ENCODE measurements at regions not wholly inside any gene's neighbourhood (a gene's known extent, or its start where the extent isn't known, plus 50 kb on each side); places are given as distances from the start of the nearest gene placed in this dataset.
"Not testable (repeated sequence)": the region's sequence is repeated elsewhere in the genome, so short reads cannot be mapped to it uniquely, and the experiment has no call there.

- DNase-seq: no peak
Measured at GRCh38 chr21:32886339-32886738, 114.8 kb upstream of the PAXBP1 start.

DNA sequence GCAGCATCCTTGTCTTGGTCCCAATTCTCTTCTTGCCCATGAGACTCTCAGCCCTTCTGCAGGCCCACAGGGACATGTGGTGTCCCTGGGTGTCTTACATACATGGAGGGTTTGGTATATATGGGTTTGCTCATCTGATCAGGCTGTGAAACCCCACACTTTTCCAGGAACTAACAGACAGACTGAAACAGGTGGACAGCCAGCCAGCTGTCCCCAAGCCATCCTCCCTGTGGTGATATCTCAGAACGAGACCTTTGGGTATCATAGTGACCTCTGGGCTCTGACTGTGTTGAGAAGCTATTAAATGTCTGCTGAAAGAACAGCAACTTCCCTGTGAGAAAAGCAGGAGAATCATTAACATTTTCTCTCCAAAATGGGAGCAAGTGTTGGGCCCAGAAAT is 115.5 kb upstream of the PAXBP1 start:
- no peak for DNase-seq

DNA sequence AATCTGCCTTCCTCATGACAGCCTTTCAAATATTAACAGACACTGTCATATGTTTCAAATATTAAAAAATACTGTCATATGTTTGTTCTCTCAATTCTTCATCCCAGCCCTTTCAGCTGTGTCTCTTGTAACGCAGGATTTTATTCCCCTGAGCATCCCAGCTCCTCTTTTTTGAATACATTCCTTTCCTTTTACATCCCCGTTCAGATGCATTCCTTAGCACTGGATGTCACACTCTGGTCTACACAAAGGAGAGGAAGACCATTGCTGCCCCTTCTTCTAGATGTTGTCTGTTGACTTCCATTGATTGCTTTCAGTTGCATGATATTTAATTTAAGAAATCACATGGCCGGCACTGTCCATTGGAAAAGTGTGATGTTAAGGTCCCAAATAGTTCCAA is 117.4 kb upstream of the PAXBP1 start:
- no peak for DNase-seq

- no peak for DNase-seq
Measured at GRCh38 chr21:32889596-32889995, 118.0 kb upstream of the PAXBP1 start.

DNA sequence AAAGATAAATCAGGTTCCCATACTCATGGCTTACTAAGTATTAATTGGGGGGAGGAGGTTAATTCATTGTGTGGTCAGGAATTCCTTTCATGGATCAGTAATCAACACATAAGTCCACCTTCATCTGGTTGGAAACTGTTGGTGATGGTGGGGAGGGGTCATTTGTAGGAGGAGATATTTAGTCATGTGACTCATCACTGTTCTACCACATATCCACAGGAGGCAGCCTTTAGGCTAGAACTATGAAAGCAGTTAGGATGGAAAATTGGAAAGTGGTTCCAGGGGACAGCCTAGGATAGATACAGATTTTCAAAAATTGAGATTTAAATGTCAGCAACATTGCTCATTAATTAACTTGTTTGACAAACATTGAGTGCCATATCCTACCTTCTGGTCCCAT is 122.8 kb upstream of the PAXBP1 start:
- no peak for DNase-seq

DNA sequence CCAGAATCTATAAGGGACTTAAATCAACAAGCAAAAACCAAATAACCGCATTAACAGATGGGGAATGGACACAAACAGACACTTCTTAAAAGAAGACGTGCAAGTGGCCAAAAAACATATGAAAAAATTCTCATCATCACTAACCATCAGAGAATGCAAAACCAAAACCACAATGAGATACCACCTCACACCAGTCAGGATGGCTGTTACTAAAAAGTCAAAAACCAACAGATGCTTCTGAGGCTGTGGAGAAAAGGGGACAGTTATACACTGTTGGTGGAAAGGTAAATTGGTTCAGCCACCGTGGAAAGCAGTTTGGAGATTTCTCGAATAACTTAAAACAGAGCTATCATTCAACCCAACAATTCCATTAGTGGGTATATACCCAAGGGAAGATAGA is 124.9 kb upstream of the OLIG2 start:
- DNase-seq: no peak

- DNase-seq: no peak
Measured at GRCh38 chr21:32907521-32907920, 118.2 kb upstream of the OLIG2 start.

- no peak for DNase-seq
Measured at GRCh38 chr21:32908534-32908933, 117.2 kb upstream of the OLIG2 start.

- DNase-seq: no peak
Measured at GRCh38 chr21:32909393-32909792, 116.3 kb upstream of the OLIG2 start.

DNA sequence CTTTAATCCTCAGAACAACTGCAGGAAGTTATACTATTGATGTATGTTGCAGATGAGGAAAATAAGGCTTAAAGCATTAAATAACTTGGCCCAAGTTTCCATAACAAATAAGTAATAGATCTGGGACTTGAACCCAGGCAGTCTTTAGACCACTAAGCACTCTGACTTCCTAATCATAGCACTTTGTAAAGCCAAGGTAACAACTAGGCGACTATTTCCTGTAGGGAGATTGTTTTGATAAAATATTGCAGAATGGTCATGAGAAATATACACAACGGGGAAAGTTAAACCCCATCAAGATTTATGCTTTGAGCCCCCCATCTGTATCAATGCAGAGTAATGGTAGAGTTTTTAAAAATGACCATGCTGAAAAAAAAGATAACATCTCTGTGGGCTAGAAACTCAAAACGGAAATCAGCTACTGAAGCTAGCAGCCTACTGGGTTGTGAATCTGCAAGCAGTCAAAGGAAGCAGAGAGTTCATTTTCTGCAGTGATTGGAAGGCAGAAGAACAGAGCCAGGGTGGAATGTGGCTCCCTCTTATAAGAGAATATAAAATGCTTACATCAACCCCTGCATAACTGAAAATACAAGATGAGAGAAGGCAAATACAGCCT is 111.2 kb upstream of the OLIG2 start:
- no peak for DNase-seq

GRCh38 chr21:32915099-32915498 is 110.6 kb upstream of the OLIG2 start:
- DNase-seq: no peak

GRCh38 chr21:32916088-32916487 is 109.6 kb upstream of the OLIG2 start:
- DNase-seq: no peak

GRCh38 chr21:32916522-32917099 is 109.1 kb upstream of the OLIG2 start:
- DNase-seq: no peak

DNA sequence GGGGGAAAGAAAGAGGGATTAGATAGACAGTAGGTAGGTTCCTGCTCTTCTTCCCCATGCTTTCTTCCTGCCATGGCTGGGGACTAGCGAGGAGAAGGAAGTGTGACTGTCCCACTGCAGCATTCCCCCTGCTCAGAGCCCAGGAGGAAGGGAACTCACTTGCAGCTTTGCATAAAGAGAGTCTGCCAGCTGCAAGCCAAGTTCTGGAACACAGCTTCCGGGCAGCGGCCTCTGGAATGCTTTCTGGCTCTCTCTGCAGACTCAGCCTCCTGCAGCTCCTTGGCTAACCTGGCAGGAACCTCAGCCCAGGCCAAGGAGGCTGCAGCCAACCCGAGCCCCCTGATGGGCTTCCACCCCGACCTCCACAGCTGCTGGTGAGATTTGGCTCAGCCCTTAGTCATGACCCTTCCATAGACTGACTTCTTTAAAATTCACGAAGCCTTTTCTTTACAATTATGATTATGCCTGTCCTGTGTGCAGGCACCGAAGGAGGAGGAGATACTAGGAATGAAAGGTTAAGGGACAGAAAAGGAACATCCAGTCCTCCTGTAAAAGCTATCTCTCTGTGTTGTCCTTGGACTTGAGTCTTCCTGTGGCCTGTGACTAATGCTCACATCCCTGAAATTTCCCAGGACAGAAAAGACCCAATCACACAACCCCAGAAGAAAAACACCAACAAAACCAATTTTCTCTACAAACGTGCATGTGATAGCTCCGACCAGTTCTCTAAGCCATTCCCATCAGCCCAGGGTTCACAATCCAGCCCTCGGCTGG is 108.2 kb upstream of the OLIG2 start:
- DNase-seq: no peak

DNA sequence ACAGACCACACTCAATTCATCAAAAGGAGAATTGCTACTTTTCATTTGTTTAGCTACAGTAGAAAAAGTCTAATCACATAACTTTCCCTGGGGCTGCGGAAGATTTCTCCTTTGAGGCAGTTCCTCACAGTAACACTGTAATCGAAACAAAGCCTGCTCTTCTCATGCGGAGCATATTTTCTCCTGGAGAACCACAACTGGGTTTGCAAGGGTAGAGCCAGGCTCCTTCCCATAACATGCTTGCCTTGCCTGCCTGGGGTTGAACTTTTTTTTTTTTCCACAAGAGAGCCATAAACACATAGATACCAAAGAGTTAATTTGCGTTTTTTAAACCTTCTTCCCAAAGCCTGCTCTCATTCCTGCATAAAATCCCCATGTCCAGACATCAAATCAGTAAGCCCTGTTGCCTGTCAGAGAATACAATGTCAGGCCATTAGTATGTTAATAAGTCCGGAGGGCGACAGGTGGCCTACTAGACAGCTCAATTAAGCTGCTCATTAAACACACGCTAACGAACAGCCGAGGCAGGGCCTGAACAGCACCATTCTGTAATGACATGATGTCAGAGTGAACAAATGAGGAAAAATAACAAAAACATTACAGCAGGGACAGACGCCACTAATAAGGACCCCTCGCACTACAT is 107.1 kb upstream of the OLIG2 start:
- DNase-seq: no peak

GRCh38 chr21:32920474-32920873 is 105.3 kb upstream of the OLIG2 start:
- no peak for DNase-seq

- peak; percentile 3 for DNase-seq
Measured at GRCh38 chr21:32921632-32922230, 104.0 kb upstream of the OLIG2 start.

DNA sequence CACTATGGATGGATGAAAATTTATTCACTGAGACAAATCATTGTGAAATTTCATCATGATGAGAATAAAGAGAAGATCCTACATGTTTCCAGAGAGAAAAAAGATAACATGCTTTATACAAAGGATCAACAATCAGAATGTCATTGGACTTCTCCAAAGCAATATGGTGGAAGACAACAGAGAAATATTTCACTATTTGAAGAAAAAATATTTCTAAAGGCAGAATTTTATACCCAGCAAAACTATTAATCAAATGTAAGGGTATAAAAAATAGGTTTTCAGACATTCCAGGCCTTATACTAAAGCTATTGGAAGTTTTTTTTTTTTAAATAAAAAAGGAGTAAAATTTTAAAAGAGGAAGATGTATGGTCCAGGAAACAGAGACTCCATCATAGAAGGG is 100.6 kb upstream of the OLIG2 start:
- no peak for DNase-seq

- no peak for DNase-seq
Measured at GRCh38 chr21:32929633-32930038, 96.1 kb upstream of the OLIG2 start.

DNA sequence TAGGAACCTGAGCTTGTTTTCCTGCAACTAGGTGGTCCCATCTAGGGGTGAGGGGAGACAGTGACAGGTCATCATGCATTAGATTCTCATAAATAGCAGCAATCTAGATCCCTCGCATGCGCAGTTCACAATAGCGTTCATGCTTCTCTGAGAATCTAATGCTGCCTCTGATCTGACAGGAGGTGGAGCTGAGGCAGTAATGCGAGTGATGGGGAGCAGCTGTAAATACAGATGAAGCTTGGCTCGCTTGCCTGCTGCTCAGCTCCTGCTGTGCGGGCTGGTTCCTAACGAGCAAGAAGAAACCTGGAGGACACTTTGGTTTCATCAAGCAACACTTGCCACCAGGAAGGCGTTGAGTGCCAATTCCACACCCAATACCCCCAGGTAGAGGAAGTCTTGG is 95.1 kb upstream of the OLIG2 start:
- no peak for DNase-seq

DNA sequence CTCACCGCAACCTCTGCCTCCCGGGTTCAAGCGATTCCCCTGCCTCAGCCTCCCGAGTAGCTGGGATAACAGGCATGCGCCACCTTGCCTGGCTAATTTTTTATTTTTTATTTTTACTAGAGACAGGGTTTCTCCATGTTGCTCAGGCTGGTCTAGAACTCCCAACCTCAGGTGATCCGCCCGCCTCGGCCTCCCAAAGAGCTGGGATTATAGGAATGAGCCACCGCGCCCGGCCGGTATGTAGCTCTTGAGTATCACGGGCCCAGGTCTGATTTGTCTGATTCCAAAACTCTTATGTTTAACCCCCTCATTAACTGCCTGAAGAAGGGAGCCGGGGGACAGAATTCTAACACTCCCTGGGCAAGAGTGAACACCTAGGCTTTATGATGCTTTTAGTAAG is 91.7 kb upstream of the OLIG2 start:
- not testable (repeated sequence) for DNase-seq

- DNase-seq: no peak
Measured at GRCh38 chr21:32934829-32935228, 90.9 kb upstream of the OLIG2 start.
